Gastrocnemius medialis (tissue), 4 donors: ENCODE measurements at regions not wholly inside any gene's neighbourhood (a gene's known extent, or its start where the extent isn't known, plus 50 kb on each side); places are given as distances from the start of the nearest gene placed in this dataset.

ENCODE experiments used
- ATAC-seq, 2 donors: fragments of 150-250 bp; one replicate each; pipeline ENCODE4 v1.9.1; 2016
- DNase-seq, 2 donors: peaks; one replicate each; pipeline ENCODE4 v3.0.0-alpha.2; 2019
- H3K27ac ChIP-seq, 4 donors: fragments of 200-600 bp; sonication (generic); 1 replicate in 1 of 4; 2 replicates in 3 of 4; pipeline ENCODE4 v1.5.1; 2016 to 2018; ENCODE audit warnings: mild to moderate bottlenecking in 2 of 4, moderate library complexity in 1 of 4
- H3K27me3 ChIP-seq, 3 donors: fragments of 200-600 bp; sonication (generic) in 2 of 3; 1 replicate in 1 of 3; 2 replicates in 2 of 3; pipeline versions ENCODE4 v1.5.1 to v1.6.0; 2016 to 2019; ENCODE audit warnings: mild to moderate bottlenecking in 1 of 3, moderate library complexity in 1 of 3
- H3K36me3 ChIP-seq, 2 donors: fragments of 200-600 bp; sonication (generic) in 1 of 2; one replicate each; pipeline ENCODE4 v1.5.1; 2017 to 2018
- H3K4me1 ChIP-seq, 2 donors: fragments of 200-600 bp; sonication (generic) in 1 of 2; one replicate each; pipeline ENCODE4 v1.5.1; 2016 to 2017; ENCODE audit warnings: mild to moderate bottlenecking in 2 of 2
- H3K4me3 ChIP-seq, 4 donors: fragments of 200-600 bp; sonication (generic) in 3 of 4; 1 replicate in 1 of 4; 2 replicates in 3 of 4; pipeline ENCODE4 v1.5.1; 2016 to 2019; ENCODE audit warnings: mild to moderate bottlenecking in 2 of 4
- H3K9me3 ChIP-seq, 3 donors: fragments of 200-600 bp; sonication (generic) in 2 of 3; 1 replicate in 1 of 3; 2 replicates in 2 of 3; pipeline ENCODE4 v1.5.1; 2016 to 2019
- POLR2A ChIP-seq, 2 donors: fragments of 450-650 bp; IDR thresholded peaks; one replicate each; pipeline ENCODE4 v1.6.1; 2017; ENCODE audit warnings: antibody characterized with exemption in 2 of 2, mild to moderate bottlenecking in 2 of 2, moderate library complexity in 2 of 2
- in situ Hi-C, 4 donors: fragments of 200-750 bp; cut with MboI; loops; one replicate each; pipeline versions ENCODE4 v1.15.0 to v1.8.0; 2017; ENCODE audit warnings: low sequenced_read_pairs in 4 of 4
- intact Hi-C: fragments of 100-400 bp; cut with DNase I; formaldehyde crosslinking; loops from one replicate; pipeline ENCODE4 v1.15.1; 2023; ENCODE audit warnings: low total_unique reads
- TF ChIP-seq, protein P1 (sequence below), 5 experiments: fragments of 450-650 bp in 3 of 5; fragments of 200-600 bp in 2 of 5; sonication (generic) in 2 of 5; IDR thresholded peaks in 4 of 5; conservative IDR thresholded peaks in 1 of 5; 1 replicate in 4 of 5; 2 replicates in 1 of 5; pipeline ENCODE4 v1.5.1; 2016 to 2019; ENCODE audit warnings: antibody characterized with exemption in 5 of 5, mild to moderate bottlenecking in 3 of 5, moderate library complexity in 3 of 5

DNA sequence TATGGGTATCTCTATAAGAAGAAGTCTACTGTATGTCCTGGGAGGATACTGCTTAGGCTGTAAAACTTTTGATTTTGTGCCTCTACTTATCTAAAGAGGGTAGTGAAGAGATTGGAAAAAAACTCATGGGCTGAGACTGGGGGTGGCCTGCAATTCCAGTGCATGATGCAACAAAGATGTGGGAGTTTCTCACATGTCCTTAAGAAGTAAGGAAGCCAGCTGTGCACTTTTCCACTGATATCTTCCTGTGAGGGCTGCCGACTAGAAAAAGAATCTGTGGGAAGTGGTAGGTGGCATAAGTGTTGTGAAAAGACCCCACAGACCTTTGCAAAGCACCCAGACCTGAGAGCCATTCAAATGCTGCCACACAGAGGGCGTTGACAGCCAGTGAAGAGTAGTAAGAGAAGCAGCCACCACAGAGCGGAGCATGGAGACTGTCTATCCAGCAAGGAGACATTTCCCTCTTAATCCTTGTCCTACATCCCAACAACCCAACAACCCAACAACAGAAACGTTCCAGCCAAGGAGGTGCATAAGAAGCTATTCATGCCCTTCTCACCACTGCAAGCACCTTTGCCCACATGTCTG, 65.1 kb downstream of the PFDN4 start:
- no peaks in the 10 kb centered on the region for H3K27me3 ChIP-seq
- no peak overlapping the region for H3K27ac ChIP-seq
- no peaks in the 10 kb centered on the region for H3K9me3 ChIP-seq
- H3K4me3 ChIP-seq: no peak overlapping the region
- in situ Hi-C loops (no loop called here), intact Hi-C loops (no loop called here)
- DNase-seq (no peak), ATAC-seq (no peak)
- no peaks in the 10 kb centered on the region for H3K4me1 ChIP-seq
- no peaks in the 10 kb centered on the region for H3K36me3 ChIP-seq
- no peak for TF ChIP-seq POLR2A (IDR thresholded peaks at IDR 0.05)
- TF ChIP-seq, protein P1, sequence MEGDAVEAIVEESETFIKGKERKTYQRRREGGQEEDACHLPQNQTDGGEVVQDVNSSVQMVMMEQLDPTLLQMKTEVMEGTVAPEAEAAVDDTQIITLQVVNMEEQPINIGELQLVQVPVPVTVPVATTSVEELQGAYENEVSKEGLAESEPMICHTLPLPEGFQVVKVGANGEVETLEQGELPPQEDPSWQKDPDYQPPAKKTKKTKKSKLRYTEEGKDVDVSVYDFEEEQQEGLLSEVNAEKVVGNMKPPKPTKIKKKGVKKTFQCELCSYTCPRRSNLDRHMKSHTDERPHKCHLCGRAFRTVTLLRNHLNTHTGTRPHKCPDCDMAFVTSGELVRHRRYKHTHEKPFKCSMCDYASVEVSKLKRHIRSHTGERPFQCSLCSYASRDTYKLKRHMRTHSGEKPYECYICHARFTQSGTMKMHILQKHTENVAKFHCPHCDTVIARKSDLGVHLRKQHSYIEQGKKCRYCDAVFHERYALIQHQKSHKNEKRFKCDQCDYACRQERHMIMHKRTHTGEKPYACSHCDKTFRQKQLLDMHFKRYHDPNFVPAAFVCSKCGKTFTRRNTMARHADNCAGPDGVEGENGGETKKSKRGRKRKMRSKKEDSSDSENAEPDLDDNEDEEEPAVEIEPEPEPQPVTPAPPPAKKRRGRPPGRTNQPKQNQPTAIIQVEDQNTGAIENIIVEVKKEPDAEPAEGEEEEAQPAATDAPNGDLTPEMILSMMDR (IDR thresholded peaks at IDR 0.05 in 4 of 5, conservative IDR thresholded peaks at IDR 0.05 in 1 of 5): no peak

DNA sequence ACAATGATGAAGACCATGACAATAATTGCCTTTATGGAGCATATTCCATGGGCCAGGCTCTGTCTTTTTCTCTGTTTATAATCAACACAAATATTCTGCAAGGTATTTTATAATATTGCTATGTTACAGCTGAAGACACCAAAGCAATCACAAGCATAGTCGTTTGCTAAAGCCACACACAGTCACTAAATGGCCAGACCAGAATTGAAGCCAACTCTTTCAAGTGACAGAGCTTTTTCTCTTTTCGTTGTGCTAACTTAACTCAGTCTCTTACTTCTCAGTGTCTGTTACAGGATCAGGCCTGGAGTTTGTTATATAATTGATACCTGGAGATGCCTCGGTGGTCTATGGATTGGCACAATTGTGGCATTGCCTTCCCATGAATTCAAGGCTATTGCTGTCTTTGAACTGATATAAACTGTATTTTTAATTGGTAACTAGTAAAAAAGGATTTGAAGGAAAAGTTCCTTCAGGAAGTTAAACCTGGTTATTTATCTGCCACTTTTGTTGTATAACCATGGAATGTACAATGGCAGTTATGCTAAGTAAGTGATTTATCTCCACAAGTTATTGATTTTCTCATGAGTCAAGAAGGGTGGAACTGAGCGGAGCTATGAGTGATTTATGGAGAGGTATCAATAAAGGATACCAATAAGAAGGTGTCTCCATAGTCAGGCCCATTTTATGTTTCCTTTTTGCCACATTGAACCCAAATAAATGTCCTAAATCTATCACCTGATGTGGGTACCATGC, 67.6 kb downstream of the PFDN4 start:
- DNase-seq (no peak), ATAC-seq (no peak)
- H3K36me3 ChIP-seq: no peaks in the 10 kb centered on the region
- H3K27ac ChIP-seq: no peak overlapping the region
- H3K4me3 ChIP-seq: no peak overlapping the region
- intact Hi-C loops: no loop called here
- no peaks in the 10 kb centered on the region for H3K9me3 ChIP-seq
- no peaks in the 10 kb centered on the region for H3K4me1 ChIP-seq
- in situ Hi-C loops: no loop called here
- TF ChIP-seq POLR2A (IDR thresholded peaks at IDR 0.05): no peak
- TF ChIP-seq, protein P1 (IDR thresholded peaks at IDR 0.05 in 4 of 5, conservative IDR thresholded peaks at IDR 0.05 in 1 of 5): no peak
- no peaks in the 10 kb centered on the region for H3K27me3 ChIP-seq

DNA sequence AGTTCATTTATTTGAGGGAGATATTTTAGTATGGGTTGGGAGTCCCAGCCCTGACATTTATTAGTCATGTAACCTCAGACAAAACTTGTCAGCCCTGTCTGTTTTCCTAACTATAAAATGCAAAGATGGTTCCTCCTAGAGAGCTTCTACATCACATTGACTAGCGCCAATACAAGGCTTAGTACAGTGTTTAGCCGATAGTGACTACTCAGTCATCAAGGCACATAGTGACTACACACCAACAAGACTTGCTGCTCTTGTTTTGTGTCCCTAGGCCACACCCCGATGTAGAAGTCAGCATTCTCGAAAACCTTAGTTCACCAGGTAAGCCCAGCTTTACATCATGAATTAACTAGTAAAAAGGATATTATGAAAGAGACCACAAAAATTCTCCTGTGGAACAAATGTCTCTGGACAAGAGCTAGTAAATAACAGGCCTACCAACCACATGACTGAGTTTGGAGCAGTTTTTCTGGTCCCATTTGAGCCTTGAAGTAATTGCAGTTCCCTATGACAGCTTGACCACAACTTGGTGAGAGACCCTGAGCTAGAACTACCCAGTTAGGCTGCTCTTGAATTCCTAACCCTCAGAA, 68.8 kb downstream of the PFDN4 start:
- H3K27ac ChIP-seq: no peak overlapping the region
- in situ Hi-C loops (no loop called here), intact Hi-C loops (no loop called here)
- H3K4me3 ChIP-seq: no peak overlapping the region
- TF ChIP-seq, protein P1 (IDR thresholded peaks at IDR 0.05 in 4 of 5, conservative IDR thresholded peaks at IDR 0.05 in 1 of 5): no peak
- TF ChIP-seq POLR2A (IDR thresholded peaks at IDR 0.05): no peak
- no peak for DNase-seq
- ATAC-seq: no peak
- H3K36me3 ChIP-seq: no peaks in the 10 kb centered on the region
- no peaks in the 10 kb centered on the region for H3K9me3 ChIP-seq
- no peaks in the 10 kb centered on the region for H3K27me3 ChIP-seq
- H3K4me1 ChIP-seq: no peaks in the 10 kb centered on the region

DNA sequence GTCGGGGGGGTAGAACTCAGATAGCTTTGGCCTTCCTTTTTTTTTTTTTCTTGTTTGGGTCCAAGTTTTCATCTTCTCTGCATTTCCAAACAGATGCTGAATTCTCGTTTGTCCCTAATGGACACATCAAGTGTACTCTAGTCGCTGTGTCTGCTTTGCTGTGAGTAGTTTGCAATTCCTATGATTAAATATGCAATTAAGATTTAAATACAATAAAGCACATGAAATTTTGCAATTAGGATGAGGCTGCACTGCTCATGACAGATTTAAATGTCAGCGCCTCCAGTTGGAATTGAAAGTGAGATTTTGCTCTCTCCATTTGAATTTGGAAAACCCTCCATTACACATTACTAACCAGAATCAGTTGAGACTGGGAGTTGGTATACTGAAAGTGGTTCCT, 70.4 kb downstream of the PFDN4 start:
- no peaks in the 10 kb centered on the region for H3K27me3 ChIP-seq
- H3K36me3 ChIP-seq: no peaks in the 10 kb centered on the region
- no peaks in the 10 kb centered on the region for H3K4me1 ChIP-seq
- in situ Hi-C loops (no loop called here), intact Hi-C loops (no loop called here)
- DNase-seq (no peak), ATAC-seq (no peak)
- no peak overlapping the region for H3K4me3 ChIP-seq
- no peak overlapping the region for H3K27ac ChIP-seq
- no peak for TF ChIP-seq POLR2A (IDR thresholded peaks at IDR 0.05)
- TF ChIP-seq, protein P1 (IDR thresholded peaks at IDR 0.05 in 4 of 5, conservative IDR thresholded peaks at IDR 0.05 in 1 of 5): no peak
- no peaks in the 10 kb centered on the region for H3K9me3 ChIP-seq
